SK-N-SH (cell line): ENCODE measurements at regions not wholly inside any gene's neighbourhood (a gene's known extent, or its start where the extent isn't known, plus 50 kb on each side); places are given as distances from the start of the nearest gene placed in this dataset.

ENCODE experiments used
- CTCF ChIA-PET: fragments of 300-600, 350-600 bp; formaldehyde crosslinking; extraction: SDS; loops from one replicate; lab custom pipeline; 2021; lab: Yijun Ruan, JAX
- POLR2A ChIA-PET: fragments of 350-600 bp; sonication (Branson Sonifier 250); formaldehyde crosslinking; extraction: SDS; loops from one replicate; lab custom pipeline; 2020; ENCODE audit warnings: antibody characterized with exemption, inconsistent platforms; lab: Yijun Ruan, JAX
- DNase-seq: peaks from one replicate; pipeline ENCODE4 v3.0.0; 2012
- H2AFZ ChIP-seq: fragments of 200-600 bp; sonication (generic); 2 replicates; pipeline ENCODE4 v1.8.1; 2016; ENCODE audit warnings: antibody characterized with exemption, mild to moderate bottlenecking, low read depth
- H3F3A ChIP-seq: fragments of 200-600 bp; sonication (generic); replicated peaks from 2 replicates; pipeline ENCODE3; 2016; ENCODE audit warnings: antibody characterized with exemption, mild to moderate bottlenecking; ENCODE audit not compliant: insufficient read depth
- H3K27ac ChIP-seq, 2 experiments: fragments of 200-500 bp in 1 of 2; fragments of 200-600 bp in 1 of 2; sonication (Bioruptor generic) in 1 of 2; sonication (generic), shearing (Covaris generic) in 1 of 2; 2 replicates each; pipeline versions ENCODE4 v1.5.1 to v1.6.1; 2014 to 2016; ENCODE audit warnings: low read depth in 2 of 2, inconsistent platforms in 1 of 2, low read length in 1 of 2, mild to moderate bottlenecking in 1 of 2, mixed read lengths in 1 of 2
- H3K27me3 ChIP-seq: fragments of 200-600 bp; sonication (generic), shearing (Covaris generic); 2 replicates; pipeline ENCODE4 v1.6.1; 2016; ENCODE audit warnings: mixed run types; ENCODE audit not compliant: insufficient read depth
- H3K36me3 ChIP-seq, 2 experiments: fragments of 200-500 bp in 1 of 2; fragments of 200-600 bp in 1 of 2; sonication (Bioruptor generic) in 1 of 2; sonication (generic) in 1 of 2; replicated peaks in 1 of 2; 2 replicates each; pipeline versions ENCODE3 to v1.5.1; 2014 to 2016; ENCODE audit warnings: low read length in 1 of 2, mild to moderate bottlenecking in 1 of 2; ENCODE audit not compliant: insufficient read depth in 2 of 2, control insufficient read depth in 1 of 2
- H3K4me1 ChIP-seq, 2 experiments: fragments of 200-500 bp in 1 of 2; fragments of 200-600 bp in 1 of 2; sonication (Bioruptor generic) in 1 of 2; sonication (generic), shearing (Covaris generic) in 1 of 2; 2 replicates each; pipeline versions ENCODE4 v1.5.1 to v1.6.1; 2014 to 2016; ENCODE audit warnings: low read depth in 1 of 2, low read length in 1 of 2, mixed run types in 1 of 2; ENCODE audit not compliant: insufficient read depth in 2 of 2, control insufficient read depth in 1 of 2
- H3K4me2 ChIP-seq: fragments of 200-600 bp; sonication (generic), shearing (Covaris generic); 2 replicates; pipeline ENCODE4 v1.6.1; 2017; ENCODE audit warnings: mixed run types
- H3K4me3 ChIP-seq, 2 experiments: fragments of 200-500 bp in 1 of 2; fragments of 200-600 bp in 1 of 2; sonication (Bioruptor generic) in 1 of 2; sonication (generic), shearing (Covaris generic) in 1 of 2; 2 replicates each; pipeline versions ENCODE4 v1.5.1 to v1.8.1; 2014 to 2016; ENCODE audit warnings: low read depth in 2 of 2, inconsistent platforms in 1 of 2, low read length in 1 of 2, mild to moderate bottlenecking in 1 of 2, mixed read lengths in 1 of 2, moderate library complexity in 1 of 2
- H3K79me2 ChIP-seq: fragments of 200-600 bp; sonication (generic); 2 replicates; pipeline ENCODE4 v1.8.1; 2017; ENCODE audit warnings: mild to moderate bottlenecking; ENCODE audit not compliant: insufficient read depth
- H3K9ac ChIP-seq: fragments of 200-600 bp; sonication (generic); 2 replicates; pipeline ENCODE4 v1.6.1; 2017; ENCODE audit warnings: mixed run types
- H3K9me2 ChIP-seq: fragments of 200-600 bp; sonication (generic); 2 replicates; pipeline ENCODE4 v1.6.1; 2017; ENCODE audit warnings: mixed run types
- H3K9me3 ChIP-seq: fragments of 200-600 bp; sonication (generic); 2 replicates; pipeline ENCODE4 v1.6.1; 2017; ENCODE audit warnings: mixed run types, mild to moderate bottlenecking, moderate library complexity
- H4K20me1 ChIP-seq: fragments of 200-600 bp; sonication (generic); 2 replicates; pipeline ENCODE4 v1.6.1; 2017; ENCODE audit warnings: mild to moderate bottlenecking, mixed run types; ENCODE audit not compliant: insufficient read depth
- EP300 ChIP-seq, 2 experiments: IDR thresholded peaks; 2 replicates each; pipeline versions ENCODE4 v1.4.0 to v1.6.1; 2012; ENCODE audit warnings: borderline replicate concordance in 1 of 2, low read depth in 1 of 2, low read length in 1 of 2
- FOXJ3 ChIP-seq: sonication (generic); formaldehyde crosslinking; IDR thresholded peaks from 2 replicates; pipeline ENCODE4 v1.5.1; 2020; ENCODE audit warnings: mild to moderate bottlenecking, missing genetic modification reagents
- FOXM1 ChIP-seq: IDR thresholded peaks from 2 replicates; pipeline ENCODE4 v1.4.0; 2012; ENCODE audit warnings: low read depth, mild to moderate bottlenecking
- IRF3 ChIP-seq: fragments of 150-350 bp; IDR thresholded peaks from 2 replicates; pipeline ENCODE4 v1.6.1; 2016; ENCODE audit warnings: mild to moderate bottlenecking, low read depth, low read length
- MXI1 ChIP-seq: IDR thresholded peaks from 2 replicates; pipeline ENCODE4 v1.6.1; 2012; ENCODE audit warnings: mild to moderate bottlenecking, low read depth, low read length, improper control_type of control experiment
- RCOR1 ChIP-seq: fragments of 150-350 bp; IDR thresholded peaks from 2 replicates; pipeline ENCODE4 v1.6.1; 2017; ENCODE audit warnings: antibody characterized with exemption, low read length
- REST ChIP-seq: IDR thresholded peaks from 2 replicates; pipeline ENCODE4 v1.6.1; 2012; ENCODE audit warnings: mild to moderate bottlenecking, low read depth, low read length, moderate library complexity
- YY1 ChIP-seq: IDR thresholded peaks from 2 replicates; pipeline ENCODE4 v1.4.0; 2012; ENCODE audit warnings: low read depth, mild to moderate bottlenecking
- WGBS: methylation state at CpG from one replicate; pipeline ENCODE4 v1.1.6; 2017; ENCODE audit warnings: low lambda C conversion rate; 5-methylcytosine and 5-hydroxymethylcytosine counted together

GRCh38 chr13:27334774-27335435 lies 64.3 kb downstream of the RASL11A start (continued):
- TF ChIP-seq EP300 (IDR thresholded peaks at IDR 0.05; ENCODE audit: borderline replicate concordance in 1 of 2, low read depth in 1 of 2, low read length in 1 of 2) (no peak), REST (no peak)
- TF ChIP-seq, all 33 proteins: peak for 0

- H3K4me2 ChIP-seq: no peak overlapping the region
- H3K36me3 ChIP-seq: no peaks in the 10 kb centered on the region
- H3K4me3 ChIP-seq: no peak overlapping the region
- no peaks in the 10 kb centered on the region for H3K79me2 ChIP-seq
- H4K20me1 ChIP-seq: no peaks in the 10 kb centered on the region
- no peak overlapping the region for H3K9ac ChIP-seq
- WGBS: 41% methylated on average over 5 of the region's 6 CpGs
- no peaks in the 10 kb centered on the region; a peak in 1 of 4 replicates for H3K4me1 ChIP-seq
- ChIA-PET CTCF (interaction anchor here (1.0 to 1.6 kb wide), 4 partner anchors 26 to 493 kb away, joined by 3 to 6 read pairs (median 3); no protein-coding TSS in a partner anchor), POLR2A (no interaction called here)
- DNase-seq: no peak
- H3K27ac ChIP-seq: no peak overlapping the region
- no peak for TF ChIP-seq FOXM1
- TF ChIP-seq MXI1: no peak
- no peaks in the 10 kb centered on the region for H3F3A ChIP-seq
- no peaks in the 10 kb centered on the region for H3K9me2 ChIP-seq
- H3K27me3 ChIP-seq: peaks cover 14% of the 10 kb centered on the region; the same call in 1 of the 2 replicates
- no peaks in the 10 kb centered on the region for H3K9me3 ChIP-seq
- H2AFZ ChIP-seq: no peak overlapping the region
These were observed 65.5 kb downstream of the RASL11A start for GRCh38 chr13:27336014-27336673.

GRCh38 chr13:27338207-27338606 lies 67.6 kb downstream of the RASL11A start:
- no peaks in the 10 kb centered on the region for H3K79me2 ChIP-seq
- H3K27me3 ChIP-seq: peaks cover 32% of the 10 kb centered on the region
- CTCF ChIA-PET: interaction anchor here (0.6 to 5.4 kb wide), 9 partner anchors 10 to 284 kb away, joined by 3 to 31 read pairs (median 3); no protein-coding TSS in a partner anchor
- no peak overlapping the region for H3K4me2 ChIP-seq
- POLR2A ChIA-PET: no interaction called here
- H3F3A ChIP-seq: no peaks in the 10 kb centered on the region
- H4K20me1 ChIP-seq: no peaks in the 10 kb centered on the region
- no peak overlapping the region for H3K9ac ChIP-seq
- H3K4me1 ChIP-seq: no peaks in the 10 kb centered on the region; a peak in 1 of 4 replicates
- no peak overlapping the region for H3K4me3 ChIP-seq
- no peaks in the 10 kb centered on the region for H3K36me3 ChIP-seq
- DNase-seq: no peak
- H3K27ac ChIP-seq: no peak overlapping the region
- H3K9me3 ChIP-seq: no peaks in the 10 kb centered on the region
- WGBS: 88% methylated on average over 1 of the region's 1 CpG
- no peak overlapping the region for H2AFZ ChIP-seq
- TF ChIP-seq RCOR1: no peak
- no peak for TF ChIP-seq FOXJ3 (CRISPR knock-in tag)
- no peak for TF ChIP-seq IRF3
- no peak for TF ChIP-seq YY1
- H3K9me2 ChIP-seq: no peaks in the 10 kb centered on the region
